C4-2B (cell line): ENCODE measurements at regions not wholly inside any gene's neighbourhood (a gene's known extent, or its start where the extent isn't known, plus 50 kb on each side); places are given as distances from the start of the nearest gene placed in this dataset.

Experiments used
- H3K27ac ChIP-seq: fragments of 450-650 bp; 2 replicates; pipeline ENCODE4 v1.5.1; 2017
- CTCF ChIP-seq: fragments of 450-650 bp; conservative IDR thresholded peaks from 2 replicates; pipeline ENCODE4 v1.5.1; 2017; ENCODE audit warnings: mild to moderate bottlenecking
- ZFX ChIP-seq: fragments of 450-650 bp; IDR thresholded peaks from 2 replicates; pipeline ENCODE4 v1.6.1; 2017

GRCh38 chr11:10395166-10395897, 59.7 kb upstream of the AMPD3 start:
- TF ChIP-seq ZFX (no peak), CTCF (no peak)
- H3K27ac ChIP-seq, result no peak overlapping the region

GRCh38 chr11:10396771-10397170, 58.3 kb upstream of the AMPD3 start:
- TF ChIP-seq CTCF, result no peak
- no peak for TF ChIP-seq ZFX

GRCh38 chr11:10397226-10397987, 57.7 kb upstream of the AMPD3 start:
- no peak for TF ChIP-seq CTCF
- no peak overlapping the region for H3K27ac ChIP-seq

More at GRCh38 chr11:10396771-10397170, 58.3 kb upstream of the AMPD3 start:
- H3K27ac ChIP-seq, result no peak overlapping the region

GRCh38 chr11:10398525-10398924, 56.5 kb upstream of the AMPD3 start:
- H3K27ac ChIP-seq, result no peak overlapping the region
- TF ChIP-seq ZFX (no peak), CTCF (no peak)

- TF ChIP-seq ZFX (no peak), CTCF (no peak)
- no peak overlapping the region for H3K27ac ChIP-seq
Observed at GRCh38 chr11:10400856-10401255, 54.2 kb upstream of the AMPD3 start.

- TF ChIP-seq CTCF (no peak), ZFX (no peak)
- H3K27ac ChIP-seq, result no peak overlapping the region
Observed at GRCh38 chr11:10401256-10401655, 53.8 kb upstream of the AMPD3 start.

GRCh38 chr11:10401696-10402392, 53.2 kb upstream of the AMPD3 start:
- no peak for TF ChIP-seq CTCF
- TF ChIP-seq ZFX, result no peak
- no peak overlapping the region for H3K27ac ChIP-seq
